Gastrocnemius medialis (tissue), 4 donors: ENCODE measurements at regions not wholly inside any gene's neighbourhood (a gene's known extent, or its start where the extent isn't known, plus 50 kb on each side); places are given as distances from the start of the nearest gene placed in this dataset.
A peak's percentile ranks its signal among the peaks of the same experiment; 100 is the strongest.
"Not testable (repeated sequence)": the region's sequence is repeated elsewhere in the genome, so short reads cannot be mapped to it uniquely, and the experiment has no call there.

Experiments
- ATAC-seq, 2 donors: fragments of 150-250 bp; one replicate each; pipeline ENCODE4 v1.9.1; 2016
- DNase-seq, 2 donors: peaks; one replicate each; pipeline ENCODE4 v3.0.0-alpha.2; 2019
- H3K27ac ChIP-seq, 4 donors: fragments of 200-600 bp; sonication (generic); 1 replicate in 1 of 4; 2 replicates in 3 of 4; pipeline ENCODE4 v1.5.1; 2016 to 2018; ENCODE audit warnings: mild to moderate bottlenecking in 2 of 4, moderate library complexity in 1 of 4
- H3K27me3 ChIP-seq, 3 donors: fragments of 200-600 bp; sonication (generic) in 2 of 3; 1 replicate in 1 of 3; 2 replicates in 2 of 3; pipeline versions ENCODE4 v1.5.1 to v1.6.0; 2016 to 2019; ENCODE audit warnings: mild to moderate bottlenecking in 1 of 3, moderate library complexity in 1 of 3
- H3K36me3 ChIP-seq, 2 donors: fragments of 200-600 bp; sonication (generic) in 1 of 2; one replicate each; pipeline ENCODE4 v1.5.1; 2017 to 2018
- H3K4me1 ChIP-seq, 2 donors: fragments of 200-600 bp; sonication (generic) in 1 of 2; one replicate each; pipeline ENCODE4 v1.5.1; 2016 to 2017; ENCODE audit warnings: mild to moderate bottlenecking in 2 of 2
- H3K4me3 ChIP-seq, 4 donors: fragments of 200-600 bp; sonication (generic) in 3 of 4; 1 replicate in 1 of 4; 2 replicates in 3 of 4; pipeline ENCODE4 v1.5.1; 2016 to 2019; ENCODE audit warnings: mild to moderate bottlenecking in 2 of 4
- H3K9me3 ChIP-seq, 3 donors: fragments of 200-600 bp; sonication (generic) in 2 of 3; 1 replicate in 1 of 3; 2 replicates in 2 of 3; pipeline ENCODE4 v1.5.1; 2016 to 2019
- POLR2A ChIP-seq, 2 donors: fragments of 450-650 bp; IDR thresholded peaks; one replicate each; pipeline ENCODE4 v1.6.1; 2017; ENCODE audit warnings: antibody characterized with exemption in 2 of 2, mild to moderate bottlenecking in 2 of 2, moderate library complexity in 2 of 2
- in situ Hi-C, 4 donors: fragments of 200-750 bp; cut with MboI; loops; one replicate each; pipeline versions ENCODE4 v1.15.0 to v1.8.0; 2017; ENCODE audit warnings: low sequenced_read_pairs in 4 of 4
- intact Hi-C: fragments of 100-400 bp; cut with DNase I; formaldehyde crosslinking; loops from one replicate; pipeline ENCODE4 v1.15.1; 2023; ENCODE audit warnings: low total_unique reads
- TF ChIP-seq, protein P1 (sequence below), 5 experiments: fragments of 450-650 bp in 3 of 5; fragments of 200-600 bp in 2 of 5; sonication (generic) in 2 of 5; IDR thresholded peaks in 4 of 5; conservative IDR thresholded peaks in 1 of 5; 1 replicate in 4 of 5; 2 replicates in 1 of 5; pipeline ENCODE4 v1.5.1; 2016 to 2019; ENCODE audit warnings: antibody characterized with exemption in 5 of 5, mild to moderate bottlenecking in 3 of 5, moderate library complexity in 3 of 5

DNA sequence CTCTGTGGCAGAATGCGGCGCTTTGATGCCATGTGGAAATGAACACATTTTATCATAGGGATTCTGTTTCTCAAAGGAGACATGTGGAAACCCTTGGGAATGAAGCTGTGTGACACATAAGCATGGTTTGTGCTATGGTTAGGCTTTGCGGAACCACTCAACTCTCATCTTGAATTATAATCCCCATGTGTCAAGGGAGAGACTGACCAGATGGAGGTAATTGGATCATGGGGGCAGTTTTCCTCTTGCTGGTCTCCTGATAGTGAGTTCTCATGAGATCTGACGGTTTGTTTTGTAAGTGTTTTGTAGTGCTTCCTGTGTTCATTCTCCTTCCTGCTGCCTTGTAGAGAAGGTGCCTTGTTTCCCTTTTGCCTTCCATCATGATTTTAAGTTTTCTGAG, 1109.2 kb upstream of the ALCAM start:
- no peaks in the 10 kb centered on the region for H3K27me3 ChIP-seq
- intact Hi-C loops, result no loop called here
- no peak for TF ChIP-seq POLR2A (IDR thresholded peaks at IDR 0.05)
- TF ChIP-seq, protein P1, sequence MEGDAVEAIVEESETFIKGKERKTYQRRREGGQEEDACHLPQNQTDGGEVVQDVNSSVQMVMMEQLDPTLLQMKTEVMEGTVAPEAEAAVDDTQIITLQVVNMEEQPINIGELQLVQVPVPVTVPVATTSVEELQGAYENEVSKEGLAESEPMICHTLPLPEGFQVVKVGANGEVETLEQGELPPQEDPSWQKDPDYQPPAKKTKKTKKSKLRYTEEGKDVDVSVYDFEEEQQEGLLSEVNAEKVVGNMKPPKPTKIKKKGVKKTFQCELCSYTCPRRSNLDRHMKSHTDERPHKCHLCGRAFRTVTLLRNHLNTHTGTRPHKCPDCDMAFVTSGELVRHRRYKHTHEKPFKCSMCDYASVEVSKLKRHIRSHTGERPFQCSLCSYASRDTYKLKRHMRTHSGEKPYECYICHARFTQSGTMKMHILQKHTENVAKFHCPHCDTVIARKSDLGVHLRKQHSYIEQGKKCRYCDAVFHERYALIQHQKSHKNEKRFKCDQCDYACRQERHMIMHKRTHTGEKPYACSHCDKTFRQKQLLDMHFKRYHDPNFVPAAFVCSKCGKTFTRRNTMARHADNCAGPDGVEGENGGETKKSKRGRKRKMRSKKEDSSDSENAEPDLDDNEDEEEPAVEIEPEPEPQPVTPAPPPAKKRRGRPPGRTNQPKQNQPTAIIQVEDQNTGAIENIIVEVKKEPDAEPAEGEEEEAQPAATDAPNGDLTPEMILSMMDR (IDR thresholded peaks at IDR 0.05 in 4 of 5, conservative IDR thresholded peaks at IDR 0.05 in 1 of 5), result no peak
- DNase-seq, result no peak
- no peak overlapping the region for H3K27ac ChIP-seq
- H3K4me1 ChIP-seq, result no peaks in the 10 kb centered on the region
- H3K9me3 ChIP-seq, result no peaks in the 10 kb centered on the region
- ATAC-seq, result no peak
- in situ Hi-C loops, result no loop called here
- H3K36me3 ChIP-seq, result no peaks in the 10 kb centered on the region
- no peak overlapping the region for H3K4me3 ChIP-seq

DNA sequence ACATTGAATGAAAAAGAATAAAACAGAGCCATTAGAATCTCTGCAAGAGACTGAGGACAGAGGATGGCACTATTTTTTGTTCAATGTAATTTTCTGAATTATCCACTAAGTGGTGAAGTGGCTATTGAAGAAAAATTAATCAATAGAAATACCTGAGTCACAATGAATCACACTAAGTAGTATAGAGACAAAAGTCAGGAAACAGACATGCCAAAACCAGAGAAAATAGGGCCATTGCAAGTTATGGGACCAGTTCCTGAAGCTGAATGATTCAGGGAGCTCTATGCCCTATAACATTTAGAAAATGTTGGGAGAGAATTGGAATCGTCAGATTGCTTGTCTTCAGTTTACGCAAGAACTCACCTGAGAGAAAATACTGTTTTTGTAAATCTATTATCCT, 1103.2 kb upstream of the ALCAM start:
- ATAC-seq (no peak), DNase-seq (no peak)
- H3K27me3 ChIP-seq, result no peaks in the 10 kb centered on the region
- TF ChIP-seq, protein P1 (IDR thresholded peaks at IDR 0.05 in 4 of 5, conservative IDR thresholded peaks at IDR 0.05 in 1 of 5), result no peak
- TF ChIP-seq POLR2A (IDR thresholded peaks at IDR 0.05), result no peak
- no peak overlapping the region for H3K4me3 ChIP-seq
- intact Hi-C loops, result no loop called here
- in situ Hi-C loops, result no loop called here
- H3K27ac ChIP-seq, result no peak overlapping the region
- H3K4me1 ChIP-seq, result no peaks in the 10 kb centered on the region
- no peaks in the 10 kb centered on the region for H3K36me3 ChIP-seq
- H3K9me3 ChIP-seq, result no peaks in the 10 kb centered on the region

DNA sequence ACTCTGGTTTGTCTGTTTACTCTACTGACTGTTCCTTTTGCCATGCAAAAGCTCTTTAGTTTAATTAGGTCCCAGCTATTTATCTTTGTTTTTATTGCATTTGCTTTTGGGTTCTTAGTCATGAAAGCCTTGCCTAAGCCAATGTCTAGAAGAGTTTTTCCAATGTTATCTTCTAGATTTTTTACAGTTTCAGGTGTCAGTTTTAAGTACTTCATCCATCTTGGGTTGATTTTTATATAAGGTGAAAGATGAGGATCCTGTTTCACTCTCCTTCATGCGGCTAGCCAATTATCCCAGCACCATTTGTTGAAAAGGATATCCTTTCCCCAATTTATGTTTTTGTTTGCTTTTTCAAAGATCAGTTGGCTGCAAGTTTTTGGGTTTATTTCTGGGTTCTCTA, 1100.5 kb upstream of the ALCAM start:
- H3K36me3 ChIP-seq, result not testable (repeated sequence)

DNA sequence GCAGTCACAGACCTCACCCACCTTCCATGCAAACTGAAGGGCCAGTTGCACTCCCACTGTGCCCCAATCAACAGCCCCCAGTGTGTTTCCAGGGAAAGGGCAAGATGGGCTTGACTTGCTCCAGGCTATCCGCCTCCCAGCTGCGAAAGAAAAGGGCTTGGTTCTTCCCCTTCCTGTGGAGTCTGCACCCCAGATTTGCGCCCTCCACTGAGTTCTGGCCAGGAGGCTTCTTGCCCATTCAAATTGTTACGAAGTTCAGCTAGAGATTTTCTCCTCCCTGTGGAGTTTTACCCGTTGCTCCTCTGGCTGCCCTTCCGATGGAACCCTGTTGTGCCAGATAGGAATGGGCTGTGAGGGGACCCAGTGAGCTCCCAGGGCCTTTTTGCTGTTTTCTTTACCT, 1096.9 kb upstream of the ALCAM start:
- Histone ChIP-seq H3K4me3 (no peak overlapping the region), H3K36me3 (no peaks in the 10 kb centered on the region), H3K4me1 (no peaks in the 10 kb centered on the region), H3K27ac (no peak overlapping the region), H3K9me3 (no peaks in the 10 kb centered on the region), H3K27me3 (no peaks in the 10 kb centered on the region)
- ATAC-seq (no peak), DNase-seq (no peak)
- in situ Hi-C loops (no loop called here), intact Hi-C loops (no loop called here)
- no peak for TF ChIP-seq POLR2A (IDR thresholded peaks at IDR 0.05)
- TF ChIP-seq, protein P1 (IDR thresholded peaks at IDR 0.05 in 4 of 5, conservative IDR thresholded peaks at IDR 0.05 in 1 of 5), result no peak

More for the DNA sequence above, 1100.5 kb upstream of the ALCAM start:
- intact Hi-C loops, H3K27me3 ChIP-seq, H3K4me1 ChIP-seq, H3K27ac ChIP-seq, DNase-seq, H3K4me3 ChIP-seq, ATAC-seq, H3K9me3 ChIP-seq, in situ Hi-C loops: not testable (repeated sequence)

DNA sequence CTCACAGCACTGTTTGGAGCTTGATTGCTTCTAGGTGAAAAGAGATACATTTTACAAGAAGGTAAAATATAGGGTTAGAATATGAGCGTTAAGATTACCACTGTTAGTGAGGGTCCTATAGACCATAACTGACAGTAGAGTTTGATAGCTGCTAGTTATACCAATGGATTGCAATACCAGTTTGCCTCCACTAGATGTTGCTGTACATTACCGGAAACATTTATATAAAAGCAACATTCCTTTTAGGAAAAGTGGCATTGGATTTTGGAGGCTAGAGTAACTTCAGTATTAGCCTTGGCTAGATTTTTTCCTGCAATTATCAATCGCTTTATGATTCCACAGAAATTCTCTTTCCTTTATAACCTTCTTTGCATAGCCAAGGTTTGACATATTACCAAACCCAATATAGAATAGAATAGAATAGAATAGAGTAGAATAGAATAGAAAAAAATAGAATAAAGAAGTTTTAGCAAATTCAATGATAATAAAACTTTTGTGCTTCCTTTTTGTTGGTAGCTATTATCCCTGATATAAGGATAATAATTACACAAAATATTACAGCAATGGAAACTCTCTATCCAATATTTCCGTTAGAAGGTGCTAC, 1093.6 kb upstream of the ALCAM start:
- TF ChIP-seq, protein P1 (IDR thresholded peaks at IDR 0.05 in 4 of 5, conservative IDR thresholded peaks at IDR 0.05 in 1 of 5), result peak in 2 of 5 experiments; percentile 13 to 26
- no peak for TF ChIP-seq POLR2A (IDR thresholded peaks at IDR 0.05)
- no peaks in the 10 kb centered on the region for H3K36me3 ChIP-seq
- H3K27me3 ChIP-seq, result no peaks in the 10 kb centered on the region
- DNase-seq (no peak), ATAC-seq (no peak)
- intact Hi-C loops (no loop called here), in situ Hi-C loops (no loop called here)
- H3K27ac ChIP-seq, result no peak overlapping the region
- no peaks in the 10 kb centered on the region for H3K9me3 ChIP-seq
- H3K4me1 ChIP-seq, result no peaks in the 10 kb centered on the region
- H3K4me3 ChIP-seq, result no peak overlapping the region
